NCI-H146 (cell line): ENCODE measurements at regions not wholly inside any gene's neighbourhood (a gene's known extent, or its start where the extent isn't known, plus 50 kb on each side); places are given as distances from the start of the nearest gene placed in this dataset.

Experiments used
- DNase-seq: peaks from one replicate; lab custom pipeline; 2025; lab: John Stamatoyannopoulos, UW

DNA sequence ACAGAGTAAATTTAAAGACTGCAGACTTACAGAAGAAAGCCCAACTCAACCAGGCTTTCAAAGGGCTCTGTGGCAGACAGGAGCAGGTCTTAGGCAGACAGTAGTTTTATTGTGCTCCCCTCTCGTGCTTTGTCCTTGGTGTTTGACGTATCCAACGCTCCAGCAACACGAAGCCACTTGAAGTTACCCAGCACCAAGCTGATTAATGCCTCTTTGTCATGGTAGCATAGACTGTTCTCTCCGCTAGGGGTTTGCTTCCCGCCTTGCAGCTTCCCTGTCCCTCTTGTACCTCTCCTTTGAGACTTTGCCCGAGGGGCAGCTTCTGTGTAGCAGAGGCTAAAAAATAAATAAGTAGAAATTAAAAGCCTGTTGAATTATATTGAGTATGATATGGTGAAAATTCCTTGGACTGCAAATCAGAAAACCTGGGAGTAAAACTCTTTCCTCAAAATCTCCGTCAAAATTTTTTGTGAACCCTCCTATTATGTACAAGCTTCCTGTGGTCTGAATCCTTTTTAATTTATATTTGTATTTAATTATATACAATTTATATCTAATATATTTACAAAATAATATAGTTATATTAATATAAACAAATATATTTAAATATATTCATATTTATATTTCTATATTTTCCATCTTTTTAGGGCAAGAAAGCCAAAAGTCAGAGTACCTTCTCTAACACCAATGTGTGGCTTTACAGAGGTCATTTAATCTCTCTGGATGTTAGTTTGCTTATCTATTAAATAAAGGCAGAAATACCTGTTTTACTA is 405.4 kb downstream of the DMAC1 start:
- DNase-seq, result no peak

DNA sequence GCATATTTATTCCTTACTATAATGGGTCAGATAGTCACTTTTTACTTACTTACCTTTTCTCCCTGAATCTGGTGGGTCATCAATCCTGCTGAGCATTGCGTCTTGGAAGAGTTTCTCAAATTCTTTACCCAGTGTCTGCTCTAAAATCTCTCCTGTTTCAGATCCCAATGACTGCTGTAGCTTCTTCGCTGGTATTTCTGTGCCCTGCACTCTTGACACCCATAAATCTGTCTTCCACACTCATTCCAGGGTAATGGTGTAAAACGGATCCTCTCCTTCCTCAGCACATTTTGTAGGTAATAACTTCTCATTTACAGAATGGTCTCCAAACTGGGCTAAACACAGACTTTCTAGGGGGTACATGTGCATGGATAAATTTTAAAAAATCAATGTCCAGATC is 407.4 kb downstream of the DMAC1 start:
- DNase-seq, result no peak

DNA sequence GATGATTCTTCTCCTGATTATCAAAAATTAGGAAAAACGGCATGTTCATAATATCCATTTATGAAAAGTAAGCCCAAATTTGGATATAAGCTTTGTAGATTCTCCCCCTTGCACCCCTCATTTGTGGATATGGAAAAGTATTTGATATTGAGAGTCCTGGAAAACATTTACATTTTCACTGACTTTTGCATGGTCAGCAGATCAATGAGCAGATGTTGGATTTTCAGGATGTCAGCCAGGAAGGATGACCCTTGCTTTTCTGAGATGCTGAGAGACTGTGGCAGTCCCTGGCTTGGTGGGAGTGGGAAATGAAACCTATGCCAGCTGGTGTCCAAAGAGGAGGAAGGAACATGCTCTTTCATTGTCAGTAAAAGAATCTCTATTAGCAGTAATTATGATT is 410.8 kb downstream of the DMAC1 start:
- DNase-seq, result no peak

DNA sequence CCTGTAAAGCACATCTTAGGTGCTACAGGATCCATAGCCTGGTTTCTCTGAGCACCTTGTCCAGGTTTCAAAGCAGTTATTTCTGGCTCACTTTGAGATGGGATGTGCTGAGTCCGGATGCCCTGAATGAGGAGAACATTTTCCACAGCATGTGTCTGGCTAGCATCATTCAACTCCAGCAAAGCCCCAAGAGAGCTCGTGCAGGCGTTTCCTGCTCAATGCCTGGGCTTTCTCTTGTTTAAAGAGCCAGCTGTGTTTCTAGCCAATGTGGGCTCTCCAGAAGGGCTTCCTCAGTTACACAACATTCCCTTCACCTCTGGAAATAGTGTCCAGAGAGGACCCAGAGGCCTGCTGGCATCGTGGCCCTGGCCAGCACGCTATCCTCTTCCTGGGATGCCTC is 411.7 kb downstream of the DMAC1 start:
- DNase-seq, result no peak

DNA sequence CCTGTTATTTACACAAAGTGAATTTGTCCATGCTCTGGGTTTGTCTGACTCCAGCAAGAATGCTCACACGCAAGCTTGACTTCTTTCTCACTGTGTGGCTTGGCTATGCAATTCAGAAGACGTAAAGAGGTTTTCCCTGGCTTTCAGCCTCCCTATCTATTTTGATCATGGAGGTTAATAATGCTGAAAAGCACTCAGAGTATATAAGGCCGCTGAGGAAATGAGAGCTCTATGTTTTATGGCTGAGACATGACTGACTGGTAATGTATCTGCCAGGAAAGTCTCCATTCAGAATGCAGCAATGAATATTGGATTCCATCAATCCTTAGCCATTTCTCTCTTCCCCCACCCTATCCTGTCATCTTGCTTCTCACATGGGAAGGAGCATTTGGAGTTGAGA is 417.3 kb downstream of the DMAC1 start:
- DNase-seq, result no peak

DNA sequence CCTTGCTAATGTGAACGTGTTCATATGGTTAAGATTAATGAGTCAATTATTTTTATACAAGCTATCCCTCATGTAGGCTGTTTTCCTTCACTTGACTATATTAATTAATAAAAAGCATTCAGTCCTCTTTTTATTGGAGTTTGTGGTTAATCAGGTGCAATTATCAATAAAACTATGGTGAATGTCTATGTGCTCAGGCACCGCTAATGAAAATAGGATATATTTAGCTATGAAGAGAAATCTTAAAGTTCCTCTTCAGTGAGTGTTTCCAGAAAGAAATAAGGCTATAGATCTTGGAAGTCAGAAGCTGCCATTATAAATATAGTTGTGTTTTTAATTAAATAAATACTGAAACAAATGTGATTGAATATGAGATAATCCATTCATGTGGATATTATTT is 422.1 kb downstream of the DMAC1 start:
- DNase-seq, result no peak

DNA sequence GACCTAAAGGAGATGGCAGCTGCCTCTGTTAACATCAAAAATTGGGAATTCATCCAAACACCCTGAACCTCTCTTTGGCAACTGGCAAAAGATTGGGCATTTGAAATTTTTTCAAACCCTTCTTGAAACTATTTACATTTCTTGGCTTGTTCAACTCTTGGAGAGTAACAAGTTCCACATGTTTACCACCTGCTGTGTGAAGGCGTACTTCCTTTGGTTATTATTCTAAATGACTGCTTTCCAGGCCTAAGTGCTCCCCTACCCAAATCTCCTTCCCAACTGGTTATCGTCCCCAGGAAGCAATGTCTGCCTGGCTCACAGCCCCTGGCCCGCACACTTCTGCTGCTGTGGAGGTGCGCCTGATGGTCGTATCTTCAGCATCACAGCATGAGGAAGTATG is 422.7 kb downstream of the DMAC1 start:
- DNase-seq, result no peak

DNA sequence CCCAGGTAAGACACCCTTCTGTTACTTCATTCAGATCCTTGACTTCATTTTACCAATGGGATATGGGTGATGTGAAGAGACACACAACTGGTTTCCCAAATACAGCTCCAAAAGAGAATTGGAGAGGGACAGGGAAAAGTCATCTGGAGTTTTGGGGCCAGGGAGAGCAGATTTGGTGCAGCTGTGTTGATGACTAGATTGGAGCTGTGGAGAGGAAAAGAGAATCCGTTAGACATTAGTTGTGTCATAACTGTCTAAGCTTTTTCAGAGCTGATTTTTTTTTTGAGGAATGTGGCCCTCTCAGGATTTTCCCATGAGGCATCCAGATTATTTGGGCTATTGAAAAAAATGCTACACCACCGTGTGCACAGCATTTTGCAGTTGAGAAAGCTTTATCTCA is 423.4 kb downstream of the DMAC1 start:
- no peak for DNase-seq

DNA sequence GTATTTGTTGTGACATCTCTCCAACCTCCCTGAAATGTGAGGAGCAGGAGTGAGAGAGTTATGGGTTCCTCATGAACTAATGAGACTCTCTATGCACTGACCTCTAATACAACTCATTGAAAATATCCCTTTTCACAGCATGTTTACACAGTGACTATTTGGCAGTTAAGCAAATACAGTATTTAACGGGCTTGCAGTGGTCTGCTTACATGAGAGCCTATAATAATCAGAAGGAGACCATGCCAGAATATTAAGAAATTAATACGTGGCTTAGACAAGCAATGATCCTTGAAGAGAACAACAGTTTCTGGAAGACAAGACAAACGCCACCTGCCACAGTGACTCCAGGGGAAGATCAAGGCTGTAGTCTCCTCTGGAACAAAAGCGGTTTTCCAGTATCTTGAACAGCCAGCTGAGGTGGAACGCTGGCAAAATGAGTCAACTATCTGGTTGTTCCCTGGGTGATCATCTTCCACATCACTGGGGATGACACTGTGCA is 424.5 kb downstream of the DMAC1 start:
- peak; percentile 95 for DNase-seq

DNA sequence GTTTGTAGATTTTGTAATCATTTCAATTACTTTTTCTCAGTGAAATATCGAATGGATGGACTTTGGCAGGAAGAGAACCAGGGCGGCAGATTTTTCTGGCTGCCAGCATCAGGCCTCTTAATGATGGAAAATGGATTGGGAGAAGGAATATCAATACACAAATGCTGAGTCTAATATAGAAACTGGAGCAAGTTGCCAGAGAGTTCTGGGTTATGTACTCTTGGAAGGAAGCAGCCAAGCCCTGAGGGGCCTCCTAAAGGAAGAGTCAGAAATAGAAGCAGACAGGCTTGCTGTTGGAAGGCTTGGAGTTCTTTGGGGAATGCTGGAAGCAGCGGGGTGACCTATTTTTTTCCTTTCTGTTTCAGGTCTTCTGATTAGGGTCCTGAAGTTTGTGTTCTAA is 428.6 kb downstream of the DMAC1 start:
- no peak for DNase-seq

DNA sequence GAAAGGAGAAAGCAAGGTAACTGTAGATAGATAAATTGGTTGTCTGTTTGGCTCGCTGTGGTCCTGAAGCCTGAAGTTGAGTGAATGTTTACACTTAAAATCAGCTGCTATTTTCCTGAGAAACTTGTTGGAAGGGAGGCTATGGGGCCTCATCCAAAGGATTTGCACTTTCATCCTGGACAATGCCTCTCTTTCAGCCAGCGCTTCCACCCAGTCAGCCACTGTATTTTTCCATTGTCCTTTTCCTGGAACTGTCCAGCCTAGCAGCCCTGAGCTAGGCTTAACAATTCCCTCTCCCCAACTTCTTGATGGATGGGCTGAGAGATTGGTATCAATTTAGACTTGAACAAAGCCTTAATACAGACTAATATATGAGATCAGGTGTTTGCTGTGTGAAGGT is 429.2 kb downstream of the DMAC1 start:
- no peak for DNase-seq

DNA sequence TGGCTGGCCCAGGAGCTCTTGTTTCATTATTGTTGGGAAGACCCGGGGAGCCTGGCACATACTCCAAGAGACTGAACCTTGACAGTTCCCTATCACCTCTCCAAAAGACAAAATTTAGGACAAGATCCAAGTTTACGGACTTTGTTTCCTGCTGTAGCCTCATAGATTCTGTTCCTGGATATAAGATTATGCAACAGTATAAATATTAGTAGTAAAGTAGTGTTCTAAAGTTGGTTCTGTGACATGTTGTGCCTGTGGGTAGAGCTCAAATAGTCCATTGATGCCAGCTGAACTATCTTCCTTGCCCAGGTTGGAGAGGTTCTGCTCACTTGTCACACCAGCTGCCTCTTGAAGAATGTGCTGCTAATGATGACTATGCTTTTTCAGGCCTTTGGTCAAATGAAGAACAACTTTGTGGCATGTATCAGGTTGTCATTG is 430.2 kb downstream of the DMAC1 start:
- DNase-seq, result no peak

DNA sequence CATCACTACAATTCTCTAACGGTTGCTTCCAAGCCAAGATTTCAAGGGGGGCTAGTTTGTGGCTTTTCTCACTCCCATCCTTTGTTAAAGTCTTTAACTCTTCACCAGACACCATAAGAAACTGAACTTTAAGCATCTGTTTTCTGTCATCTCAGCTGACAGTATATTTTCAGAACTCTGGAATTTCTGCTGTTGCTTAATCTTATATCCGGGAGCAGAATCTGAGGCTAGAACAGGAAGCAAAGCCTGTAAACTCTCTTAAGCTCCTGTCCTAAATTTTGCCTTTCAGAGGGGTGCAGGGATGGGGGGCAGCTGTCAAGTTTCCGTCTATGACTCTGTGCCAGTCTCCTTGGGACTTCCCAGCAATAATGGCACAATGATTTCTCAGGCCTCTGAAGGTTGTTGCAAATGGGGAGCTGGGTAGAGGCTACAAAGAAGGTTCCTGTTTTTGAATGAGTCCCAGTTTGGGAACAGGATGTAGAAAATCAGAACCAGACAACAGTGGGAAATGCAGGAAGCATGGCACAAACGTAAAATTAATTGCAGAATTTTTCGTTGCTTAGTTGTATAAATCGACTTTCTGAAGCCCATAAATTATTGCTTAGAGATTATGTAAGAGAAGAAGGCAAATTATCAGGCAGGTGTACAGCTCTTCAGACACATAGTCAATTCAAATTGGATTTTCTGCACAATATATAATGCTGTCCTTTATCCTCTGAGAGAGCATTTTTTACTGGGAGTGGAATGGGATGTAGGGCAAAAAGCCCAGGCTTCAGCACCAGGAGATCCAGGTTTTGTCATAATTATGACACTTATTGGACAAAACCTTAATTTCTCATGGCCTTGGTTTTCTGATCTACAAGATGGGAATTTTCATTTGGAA is 430.9 kb downstream of the DMAC1 start:
- DNase-seq, result no peak

DNA sequence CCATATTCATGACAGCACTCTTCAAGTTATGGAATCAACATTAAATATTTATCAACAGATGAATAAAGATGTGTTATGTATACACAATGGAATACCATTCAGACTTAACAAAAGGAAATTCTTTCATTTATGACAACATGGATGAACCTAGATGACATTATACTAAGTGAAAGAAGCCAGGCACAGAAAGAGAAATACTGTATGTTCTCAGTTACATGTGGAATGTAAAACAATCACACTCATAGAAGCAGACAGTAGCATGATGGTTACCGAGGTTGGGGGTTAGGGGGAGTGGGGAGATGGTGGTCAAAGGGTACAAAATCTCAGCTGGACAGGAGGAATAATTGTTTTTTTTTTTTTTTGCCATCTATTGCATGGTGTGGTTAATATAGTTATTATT is 431.9 kb downstream of the DMAC1 start:
- no peak for DNase-seq

DNA sequence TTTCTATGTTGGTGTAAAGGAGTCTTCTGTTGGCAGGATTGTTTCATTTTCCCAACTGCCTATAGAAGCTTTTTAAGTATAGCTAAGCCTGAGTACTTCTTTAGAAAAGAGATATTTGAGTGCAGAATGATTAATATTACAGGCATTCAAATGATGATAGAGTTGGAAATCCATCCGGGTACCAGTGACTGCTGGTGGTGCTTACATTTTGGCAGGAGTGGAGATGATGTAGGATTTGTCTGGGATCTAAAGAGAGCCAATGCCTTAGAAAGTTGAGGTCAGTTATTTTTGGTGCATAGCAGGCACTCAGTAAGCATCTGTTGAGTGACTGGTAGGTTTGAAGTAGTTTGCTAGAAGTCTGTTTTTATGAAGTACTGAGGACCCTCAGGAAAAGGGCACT is 433.5 kb downstream of the DMAC1 start:
- no peak for DNase-seq

DNA sequence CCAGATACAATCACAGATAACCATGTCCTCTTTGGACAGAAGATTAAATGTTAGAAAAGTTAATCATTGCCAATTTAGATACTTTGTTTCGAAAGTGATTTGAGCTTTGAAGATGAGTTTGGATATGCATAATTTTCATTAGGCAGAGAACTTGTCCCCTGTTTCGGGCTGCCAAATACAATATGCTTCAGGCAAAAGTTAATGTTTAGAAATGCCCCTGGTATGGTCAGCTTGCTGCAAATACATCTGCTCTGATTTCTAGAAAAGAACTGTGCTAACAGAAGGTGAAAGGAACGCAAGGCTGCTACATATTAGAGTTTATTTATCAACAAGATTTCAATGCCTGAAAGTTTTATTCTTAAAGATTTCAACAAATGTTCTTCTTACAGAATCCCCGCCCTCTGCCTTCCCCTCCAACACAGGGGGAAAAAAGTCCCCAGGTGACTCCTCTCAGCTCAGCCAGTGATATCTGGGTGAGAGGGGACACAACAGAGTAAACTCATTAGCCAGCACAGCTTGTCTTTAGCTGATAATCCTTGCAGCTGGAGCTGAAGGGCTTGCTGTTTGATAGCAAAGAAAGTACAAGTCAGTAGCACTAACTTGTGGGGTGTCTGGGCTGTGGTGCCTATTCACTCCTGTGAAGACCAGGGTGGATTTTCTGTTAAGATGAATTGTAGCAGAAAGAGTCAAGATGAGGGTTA is 435.7 kb downstream of the DMAC1 start:
- peak; percentile 58 for DNase-seq

DNA sequence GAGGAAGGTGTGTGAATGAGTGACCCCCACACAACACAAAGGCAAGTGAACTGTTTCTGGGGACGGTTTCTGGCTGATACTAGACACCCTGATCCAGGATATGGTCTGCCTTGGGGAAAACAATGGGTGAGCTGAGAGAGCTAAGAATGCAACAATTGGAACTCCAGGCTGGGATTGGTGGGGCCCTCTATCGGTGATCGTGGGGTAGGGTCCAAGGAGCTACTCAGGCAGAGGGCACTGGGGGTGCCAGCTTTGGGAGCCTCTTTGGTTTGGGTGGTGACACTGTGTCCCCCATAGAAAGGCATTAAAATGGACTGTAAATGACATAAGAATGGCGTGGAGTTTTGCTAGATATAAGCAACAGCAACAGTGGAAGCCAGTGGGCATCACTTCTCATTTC is 439.1 kb downstream of the DMAC1 start:
- DNase-seq, result no peak

DNA sequence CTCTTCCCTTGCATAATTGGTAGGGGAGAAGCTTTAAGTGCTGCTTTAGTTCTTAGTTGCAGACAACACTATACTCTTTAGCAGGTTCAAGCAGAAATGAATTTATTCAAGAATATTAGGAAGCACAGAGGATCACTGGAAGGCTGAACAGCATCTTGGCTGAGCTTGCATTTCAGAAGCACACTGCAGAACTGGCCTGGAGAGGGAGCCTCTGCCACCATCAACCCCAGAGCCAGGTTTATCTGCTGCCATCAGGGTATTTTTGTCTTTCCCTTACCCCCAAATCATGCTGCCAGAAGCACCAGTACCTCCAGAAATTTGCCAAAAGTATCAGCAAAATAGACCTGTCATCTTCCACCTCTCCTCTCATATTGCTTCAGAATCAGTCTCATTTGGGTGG is 440.7 kb downstream of the DMAC1 start:
- DNase-seq, result peak; percentile 23

DNA sequence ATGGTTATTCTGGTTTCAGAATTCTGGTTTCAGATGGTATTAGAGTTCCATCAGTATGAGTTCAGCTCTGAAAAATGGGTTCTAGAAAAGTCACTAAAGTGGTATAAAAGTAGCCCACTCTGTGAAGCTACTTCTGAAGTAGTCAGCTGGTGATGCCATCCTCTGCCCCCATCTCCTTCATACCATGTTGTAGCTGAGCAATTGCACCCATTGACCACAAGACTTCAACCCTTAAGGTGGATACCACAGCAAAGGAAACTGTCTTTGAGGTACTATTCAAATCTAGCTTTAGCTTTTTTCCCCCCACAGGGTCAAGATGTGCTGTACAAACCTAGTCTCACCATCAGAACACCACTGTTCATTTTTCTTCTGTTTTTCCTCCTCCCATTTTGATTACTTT is 444.9 kb downstream of the DMAC1 start:
- DNase-seq, result no peak

DNA sequence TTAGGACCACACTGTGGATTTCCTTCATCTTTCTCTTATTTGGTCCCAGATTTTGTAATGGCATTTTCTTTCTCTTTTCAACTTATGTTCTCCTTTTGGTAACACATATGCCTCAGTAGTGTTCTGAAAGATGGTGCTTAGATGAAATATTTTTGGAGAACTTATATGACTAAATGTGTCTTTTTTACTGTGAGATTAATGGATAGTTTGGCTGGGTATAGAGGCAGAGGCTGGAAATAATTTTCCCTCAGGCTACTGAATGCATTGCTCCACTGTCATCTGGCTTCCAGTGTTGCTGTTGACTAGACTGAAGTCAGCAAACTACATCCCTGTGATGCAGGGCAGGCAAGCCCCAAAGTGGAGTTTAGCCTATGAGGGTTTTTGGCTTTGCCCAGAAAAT is 450.9 kb downstream of the DMAC1 start:
- no peak for DNase-seq

DNA sequence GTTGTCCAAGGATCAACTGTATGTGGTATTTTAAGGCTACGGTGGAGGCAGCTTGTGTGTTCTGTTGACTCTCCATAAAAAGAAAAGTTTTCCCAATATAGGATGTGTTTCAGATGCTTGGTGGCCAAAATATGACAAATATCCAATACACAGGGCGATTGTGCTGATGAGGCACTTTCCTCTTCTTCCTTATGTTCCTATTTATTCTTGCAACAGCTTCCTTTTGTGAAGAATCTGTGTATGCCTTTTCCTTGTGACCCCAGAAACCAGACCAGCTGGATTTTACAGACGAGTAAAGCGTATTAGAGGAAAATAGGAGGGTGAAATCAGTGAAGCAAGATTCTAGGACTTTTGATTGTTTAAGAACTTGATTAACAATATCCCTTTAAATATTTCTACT is 452.0 kb downstream of the DMAC1 start:
- DNase-seq, result no peak

DNA sequence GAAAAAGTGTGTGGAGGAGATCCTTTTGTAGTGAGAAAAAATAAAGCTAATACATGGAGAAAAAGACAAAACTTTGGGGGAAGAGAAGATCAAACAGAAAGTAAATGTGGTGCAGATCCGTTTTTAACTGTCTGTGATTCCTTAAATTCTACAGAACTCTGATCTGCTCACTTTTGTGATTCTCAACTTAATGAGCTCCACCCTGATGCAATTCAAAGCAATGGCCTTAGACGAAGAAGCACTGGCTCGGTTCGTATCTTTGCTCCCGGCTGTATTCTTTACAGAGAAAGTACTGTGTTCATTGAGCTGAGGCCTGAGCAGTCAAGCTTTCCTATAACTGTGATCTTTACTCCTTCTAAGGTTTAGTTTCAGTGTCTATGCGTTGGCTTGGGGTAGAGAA is 453.4 kb downstream of the DMAC1 start:
- no peak for DNase-seq

DNA sequence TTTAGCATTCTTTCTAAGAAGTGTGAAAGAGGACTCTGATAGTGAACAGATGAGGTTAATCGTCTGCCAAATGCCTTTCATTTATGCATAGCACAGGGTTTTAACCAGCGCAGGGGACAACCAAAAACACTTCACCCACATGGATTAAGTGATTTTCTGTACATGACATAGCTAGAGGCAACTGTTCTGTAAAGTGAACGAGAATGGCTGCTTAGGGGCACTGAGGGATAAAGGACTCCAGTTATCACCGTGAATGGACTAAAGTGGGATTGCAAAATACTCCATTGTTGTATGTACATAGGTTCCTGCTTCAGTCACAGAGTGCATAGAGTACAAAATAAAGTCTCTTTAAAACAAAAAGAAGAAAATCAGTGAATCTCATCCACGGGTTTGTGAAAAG is 456.8 kb downstream of the DMAC1 start:
- DNase-seq, result no peak
